MM.1S (cell line): ENCODE measurements at regions not wholly inside any gene's neighbourhood (a gene's known extent, or its start where the extent isn't known, plus 50 kb on each side); places are given as distances from the start of the nearest gene placed in this dataset.

ENCODE experiments used
- DNase-seq: peaks from one replicate; pipeline ENCODE4 v3.0.0-alpha.2; 2015
- H2AFZ ChIP-seq: fragments of 300-600 bp; sonication (generic); 2 replicates; pipeline ENCODE4 v1.6.0; 2016; ENCODE audit warnings: antibody characterized with exemption, low read length
- H3F3A ChIP-seq: fragments of 300-600 bp; sonication (generic); 2 replicates; pipeline ENCODE4 v1.6.1; 2016; ENCODE audit warnings: mild to moderate bottlenecking, antibody characterized with exemption, low read length, moderate library complexity, mixed read lengths; ENCODE audit not compliant: insufficient read depth
- H3K27ac ChIP-seq: fragments of 300-600 bp; sonication (generic); 2 replicates; pipeline ENCODE4 v1.5.1; 2016; ENCODE audit warnings: mild to moderate bottlenecking, low read length
- H3K27me3 ChIP-seq: fragments of 300-600 bp; sonication (generic); replicated peaks from 2 replicates; pipeline ENCODE4 v1.6.0; 2016; ENCODE audit warnings: low read length; ENCODE audit not compliant: insufficient read depth
- H3K36me3 ChIP-seq: fragments of 300-600 bp; sonication (generic); replicated peaks from 2 replicates; pipeline ENCODE4 v1.6.1; 2016; ENCODE audit warnings: mild to moderate bottlenecking, low read length, mixed read lengths; ENCODE audit not compliant: insufficient read depth
- H3K4me1 ChIP-seq: fragments of 300-600 bp; sonication (generic); 2 replicates; pipeline ENCODE4 v1.6.1; 2016; ENCODE audit warnings: low read length, mixed read lengths
- H3K4me2 ChIP-seq: fragments of 300-600 bp; sonication (generic); 2 replicates; pipeline ENCODE4 v1.6.0; 2016; ENCODE audit warnings: low read depth, low read length
- H3K4me3 ChIP-seq: fragments of 300-600 bp; sonication (generic); 2 replicates; pipeline ENCODE4 v1.5.1; 2016; ENCODE audit warnings: low read length, mixed read lengths
- H3K79me2 ChIP-seq: fragments of 300-600 bp; sonication (generic); 2 replicates; pipeline ENCODE4 v1.6.1; 2016; ENCODE audit warnings: mixed run types, low read length, mixed read lengths
- H3K9ac ChIP-seq: fragments of 300-600 bp; sonication (generic); 2 replicates; pipeline ENCODE4 v1.6.1; 2016; ENCODE audit warnings: low read length, mixed read lengths
- H3K9me2 ChIP-seq: fragments of 300-600 bp; sonication (generic); replicated peaks from 2 replicates; pipeline ENCODE4 v1.6.1; 2016; ENCODE audit warnings: mild to moderate bottlenecking, low read length, mixed read lengths; ENCODE audit not compliant: insufficient read depth
- H3K9me3 ChIP-seq: fragments of 300-600 bp; sonication (generic); replicated peaks from 2 replicates; pipeline ENCODE4 v1.6.1; 2016; ENCODE audit warnings: mild to moderate bottlenecking, low read length, mixed read lengths; ENCODE audit not compliant: insufficient read depth
- H4K20me1 ChIP-seq: fragments of 300-600 bp; sonication (generic); 2 replicates; pipeline ENCODE4 v1.6.1; 2016; ENCODE audit warnings: mild to moderate bottlenecking, low read length, moderate library complexity, mixed read lengths; ENCODE audit not compliant: insufficient read depth
- EZH2 ChIP-seq: fragments of 300-600 bp; sonication (generic); optimal IDR thresholded peaks from 2 replicates; pipeline ENCODE3; 2017; ENCODE audit warnings: low read depth, mild to moderate bottlenecking, antibody characterized with exemption, low read length, mixed read lengths
- EZH2phosphoT487 ChIP-seq: fragments of 300-600 bp; sonication (generic); IDR thresholded peaks from 2 replicates; pipeline ENCODE4 v1.6.1; 2018; ENCODE audit warnings: antibody characterized with exemption, low read length
- TF ChIP-seq, protein P1 (sequence below): fragments of 300-600 bp; sonication (generic); IDR thresholded peaks from 2 replicates; pipeline ENCODE4 v1.5.1; 2016; ENCODE audit warnings: antibody characterized with exemption, low read length, mixed read lengths

DNA sequence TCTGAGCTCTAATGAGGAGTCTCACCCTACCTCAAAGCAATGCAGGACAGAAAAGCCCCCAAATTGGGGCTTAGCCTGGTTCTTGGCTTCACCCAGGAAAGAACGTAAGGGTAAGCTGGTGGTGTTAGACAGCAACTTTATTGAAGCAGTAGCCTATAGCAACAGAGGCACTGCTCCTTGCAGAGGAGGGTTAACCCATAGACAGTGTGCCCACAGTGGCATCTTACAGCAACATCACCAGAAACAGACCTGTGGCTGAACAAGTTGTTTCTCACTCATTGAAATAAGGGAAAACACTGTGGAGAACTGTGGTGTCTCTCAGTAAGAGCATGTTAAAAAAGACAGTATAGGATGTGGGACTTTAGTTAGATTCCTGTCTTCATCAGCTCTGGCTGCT, 80.4 kb upstream of the SPTLC3 start:
- DNase-seq, result no peak
- Histone ChIP-seq H3F3A (no peaks in the 10 kb centered on the region), H3K79me2 (no peaks in the 10 kb centered on the region), H3K27me3 (peaks cover 9% of the 10 kb centered on the region), H3K27ac (no peak overlapping the region), H3K4me1 (no peaks in the 10 kb centered on the region), H3K36me3 (no peaks in the 10 kb centered on the region), H3K9me3 (no peaks in the 10 kb centered on the region), H3K4me3 (no peak overlapping the region), H2AFZ (no peak overlapping the region), H3K4me2 (no peak overlapping the region), H3K9me2 (no peaks in the 10 kb centered on the region), H4K20me1 (no peaks in the 10 kb centered on the region), H3K9ac (no peak overlapping the region)
- TF ChIP-seq EZH2 (no peak), EZH2phosphoT487 (no peak)
- TF ChIP-seq, protein P1, sequence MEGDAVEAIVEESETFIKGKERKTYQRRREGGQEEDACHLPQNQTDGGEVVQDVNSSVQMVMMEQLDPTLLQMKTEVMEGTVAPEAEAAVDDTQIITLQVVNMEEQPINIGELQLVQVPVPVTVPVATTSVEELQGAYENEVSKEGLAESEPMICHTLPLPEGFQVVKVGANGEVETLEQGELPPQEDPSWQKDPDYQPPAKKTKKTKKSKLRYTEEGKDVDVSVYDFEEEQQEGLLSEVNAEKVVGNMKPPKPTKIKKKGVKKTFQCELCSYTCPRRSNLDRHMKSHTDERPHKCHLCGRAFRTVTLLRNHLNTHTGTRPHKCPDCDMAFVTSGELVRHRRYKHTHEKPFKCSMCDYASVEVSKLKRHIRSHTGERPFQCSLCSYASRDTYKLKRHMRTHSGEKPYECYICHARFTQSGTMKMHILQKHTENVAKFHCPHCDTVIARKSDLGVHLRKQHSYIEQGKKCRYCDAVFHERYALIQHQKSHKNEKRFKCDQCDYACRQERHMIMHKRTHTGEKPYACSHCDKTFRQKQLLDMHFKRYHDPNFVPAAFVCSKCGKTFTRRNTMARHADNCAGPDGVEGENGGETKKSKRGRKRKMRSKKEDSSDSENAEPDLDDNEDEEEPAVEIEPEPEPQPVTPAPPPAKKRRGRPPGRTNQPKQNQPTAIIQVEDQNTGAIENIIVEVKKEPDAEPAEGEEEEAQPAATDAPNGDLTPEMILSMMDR, result no peak

- H3K9me3 ChIP-seq, result no peaks in the 10 kb centered on the region
- no peaks in the 10 kb centered on the region for H4K20me1 ChIP-seq
- no peak overlapping the region for H3K9ac ChIP-seq
- no peak for TF ChIP-seq EZH2phosphoT487
- TF ChIP-seq EZH2, result no peak
- TF ChIP-seq, protein P1, result no peak
- no peak for DNase-seq
- H3K36me3 ChIP-seq, result no peaks in the 10 kb centered on the region
- no peak overlapping the region for H2AFZ ChIP-seq
- H3F3A ChIP-seq, result no peaks in the 10 kb centered on the region
- no peak overlapping the region for H3K4me3 ChIP-seq
- H3K4me1 ChIP-seq, result no peaks in the 10 kb centered on the region
- H3K9me2 ChIP-seq, result no peaks in the 10 kb centered on the region
- H3K27me3 ChIP-seq, result peaks cover 9% of the 10 kb centered on the region
- no peaks in the 10 kb centered on the region for H3K79me2 ChIP-seq
- H3K27ac ChIP-seq, result no peak overlapping the region
- no peak overlapping the region for H3K4me2 ChIP-seq
Measured at GRCh38 chr20:12928755-12929401, 79.9 kb upstream of the SPTLC3 start.

DNA sequence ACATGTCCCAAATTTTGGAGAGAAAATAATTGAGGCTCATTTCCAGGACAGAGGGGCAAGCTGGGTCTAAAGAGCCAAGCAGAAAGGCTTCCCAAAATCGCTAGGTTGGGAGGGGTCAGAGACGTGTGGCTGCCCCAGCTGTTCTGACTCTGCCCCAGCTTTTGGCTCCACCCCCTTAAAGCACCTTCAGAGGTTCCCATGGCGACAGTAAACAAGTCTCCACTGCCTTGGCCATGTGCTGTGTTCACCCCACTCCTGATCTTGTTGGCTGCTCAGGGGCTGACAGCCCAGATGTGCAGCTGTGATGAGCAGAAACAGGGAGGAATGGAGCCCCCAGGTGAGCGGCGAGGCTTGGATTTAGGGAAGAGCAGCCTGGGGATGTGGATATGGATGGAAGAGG, 72.8 kb upstream of the SPTLC3 start:
- Histone ChIP-seq H3K36me3 (no peaks in the 10 kb centered on the region), H4K20me1 (no peaks in the 10 kb centered on the region), H3K27ac (no peak overlapping the region), H3K9me2 (no peaks in the 10 kb centered on the region), H3F3A (no peaks in the 10 kb centered on the region), H3K4me3 (no peak overlapping the region), H3K4me2 (no peak overlapping the region), H2AFZ (no peak overlapping the region), H3K9me3 (no peaks in the 10 kb centered on the region), H3K27me3 (no peaks in the 10 kb centered on the region), H3K4me1 (no peaks in the 10 kb centered on the region), H3K9ac (no peak overlapping the region), H3K79me2 (no peaks in the 10 kb centered on the region)
- DNase-seq, result no peak
- TF ChIP-seq, protein P1, result no peak
- no peak for TF ChIP-seq EZH2phosphoT487
- no peak for TF ChIP-seq EZH2
